ENCODE measurements at regions not wholly inside any gene's neighbourhood (a gene's known extent, or its start where the extent isn't known, plus 50 kb on each side); places are given as distances from the start of the nearest gene placed in this dataset.

- TF ChIP-seq CTCF (IDR thresholded peaks at IDR 0.05) = no peak
- TF ChIP-seq POLR2A (IDR thresholded peaks at IDR 0.05) = no peak
These were observed 882.9 kb upstream of the ZEB2 start for GRCh38 chr2:145402706-145403277.
